CD14-positive monocyte (primary cell): ENCODE measurements at regions not wholly inside any gene's neighbourhood (a gene's known extent, or its start where the extent isn't known, plus 50 kb on each side); places are given as distances from the start of the nearest gene placed in this dataset.

Experiments used
- DNase-seq, 3 donors: peaks; one replicate each; pipeline ENCODE4 v3.0.0-alpha.2; 2011 to 2022
- H2AFZ ChIP-seq: 2 replicates; pipeline ENCODE4 v1.6.0; 2012; ENCODE audit warnings: mild to moderate bottlenecking, low read depth, low read length, inconsistent platforms; ENCODE audit not compliant: insufficient read depth, poor library complexity, severe bottlenecking
- H3K27ac ChIP-seq, 2 donors: 1 replicate in 1 of 2; 2 replicates in 1 of 2; pipeline ENCODE4 v1.5.1; 2012 to 2013; ENCODE audit warnings: low read length in 2 of 2, control low read depth in 1 of 2, inconsistent platforms in 1 of 2, low read depth in 1 of 2, mild to moderate bottlenecking in 1 of 2
- H3K27me3 ChIP-seq, 2 donors: one replicate each; pipeline versions ENCODE4 v1.6.0 to v1.6.1; 2011 to 2013; ENCODE audit warnings: low read length in 2 of 2; ENCODE audit not compliant: control insufficient read depth in 2 of 2, insufficient read depth in 2 of 2
- H3K36me3 ChIP-seq, 2 donors: replicated peaks in 1 of 2; 1 replicate in 1 of 2; 2 replicates in 1 of 2; pipeline versions ENCODE4 v1.5.1 to v1.6.1; 2012 to 2013; ENCODE audit warnings: low read length in 2 of 2, control low read depth in 1 of 2, inconsistent platforms in 1 of 2, mild to moderate bottlenecking in 1 of 2; ENCODE audit not compliant: insufficient read depth in 2 of 2, control insufficient read depth in 1 of 2
- H3K4me1 ChIP-seq, 2 donors: 1 replicate in 1 of 2; 2 replicates in 1 of 2; pipeline versions ENCODE4 v1.5.1 to v1.6.1; 2012 to 2013; ENCODE audit warnings: low read length in 2 of 2, control low read depth in 1 of 2, inconsistent platforms in 1 of 2, mild to moderate bottlenecking in 1 of 2, moderate library complexity in 1 of 2; ENCODE audit not compliant: insufficient read depth in 2 of 2, control insufficient read depth in 1 of 2
- H3K4me2 ChIP-seq: replicated peaks from 2 replicates; pipeline ENCODE3; 2012; ENCODE audit warnings: low read length, moderate library complexity, mild to moderate bottlenecking; ENCODE audit not compliant: poor library complexity, severe bottlenecking; ENCODE audit errors: extremely low read depth
- H3K4me3 ChIP-seq, 3 experiments: fragments of 200-600 bp in 1 of 3; sonication (generic) in 1 of 3; replicated peaks in 1 of 3; 1 replicate in 2 of 3; 2 replicates in 1 of 3; pipeline ENCODE4 v1.5.1; 2011 to 2013; ENCODE audit warnings: low read length in 3 of 3, mild to moderate bottlenecking in 3 of 3, control low read depth in 2 of 3, low read depth in 2 of 3, inconsistent platforms in 1 of 3, moderate library complexity in 1 of 3
- H3K79me2 ChIP-seq: 2 replicates; pipeline ENCODE4 v1.6.0; 2012; ENCODE audit warnings: mild to moderate bottlenecking, control low read depth, inconsistent platforms, low read length, moderate library complexity; ENCODE audit not compliant: insufficient read depth
- H3K9ac ChIP-seq: 2 replicates; pipeline ENCODE4 v1.6.0; 2017; ENCODE audit warnings: low read length, mild to moderate bottlenecking; ENCODE audit not compliant: insufficient read depth, poor library complexity, severe bottlenecking
- H3K9me3 ChIP-seq, 2 donors: replicated peaks in 1 of 2; 1 replicate in 1 of 2; 2 replicates in 1 of 2; pipeline versions ENCODE4 v1.5.1 to v1.6.1; 2012 to 2013; ENCODE audit warnings: low read length in 2 of 2, control low read depth in 1 of 2; ENCODE audit not compliant: control insufficient read depth in 1 of 2, insufficient read depth in 1 of 2
- H4K20me1 ChIP-seq: 2 replicates; pipeline ENCODE4 v1.6.0; 2012; ENCODE audit warnings: mild to moderate bottlenecking, low read length, control low read depth, moderate library complexity; ENCODE audit not compliant: insufficient read depth
- H3K27ac Mint-ChIP-seq, 7 donors: one replicate each; pipeline ENCODE4 v1.8.0; 2020; ENCODE audit warnings: mild to moderate bottlenecking in 7 of 7, mixed read lengths in 7 of 7, moderate library complexity in 6 of 7, inconsistent platforms in 2 of 7
- H3K27me3 Mint-ChIP-seq, 3 donors: one replicate each; pipeline ENCODE4 v1.8.0; 2021 to 2022; ENCODE audit warnings: low read depth in 3 of 3, mild to moderate bottlenecking in 3 of 3, mixed read lengths in 3 of 3, moderate library complexity in 3 of 3, inconsistent platforms in 1 of 3
- H3K36me3 Mint-ChIP-seq, 2 donors: one replicate each; pipeline ENCODE4 v1.8.0; 2020; ENCODE audit warnings: mixed read lengths in 2 of 2, inconsistent platforms in 1 of 2, mild to moderate bottlenecking in 1 of 2
- H3K4me1 Mint-ChIP-seq: one replicate; pipeline ENCODE4 v1.8.0; 2020; ENCODE audit warnings: mild to moderate bottlenecking, mixed read lengths
- H3K4me3 Mint-ChIP-seq, 2 donors: one replicate each; pipeline ENCODE4 v1.8.0; 2020; ENCODE audit warnings: mild to moderate bottlenecking in 2 of 2, mixed read lengths in 2 of 2, moderate library complexity in 1 of 2
- H3K9me3 Mint-ChIP-seq, 7 donors: one replicate each; pipeline ENCODE4 v1.8.0; 2020 to 2022; ENCODE audit warnings: mixed read lengths in 7 of 7, mild to moderate bottlenecking in 6 of 7, moderate library complexity in 6 of 7, inconsistent platforms in 2 of 7
- WGBS: methylation state at CpG from one replicate; pipeline ENCODE4 v1.1.5; 2013; ENCODE audit warnings: missing lambda C conversion rate; ENCODE audit not compliant: insufficient coverage; 5-methylcytosine and 5-hydroxymethylcytosine counted together
- intact Hi-C, 2 donors: fragments of 100-400 bp; cut with micrococcal nuclease; formaldehyde crosslinking; loops; one replicate each; pipeline versions ENCODE4 v1.15.0 to v1.15.1; 2023
- TF ChIP-seq, protein P1 (sequence below): fragments of 200-600 bp; IDR thresholded peaks from one replicate; pipeline ENCODE4 v1.8.0; 2022; ENCODE audit warnings: antibody characterized with exemption, mild to moderate bottlenecking

- Histone ChIP-seq H3K4me3 (no peak overlapping the region), H3K9ac (no peak overlapping the region), H3K9me3 (no peaks in the 10 kb centered on the region), H2AFZ (no peak overlapping the region), H3K4me2 (no peak overlapping the region), H3K36me3 (no peaks in the 10 kb centered on the region), H3K4me1 (peaks cover 9 to 10% of the 10 kb centered on the region in 2 donors), H4K20me1 (no peaks in the 10 kb centered on the region), H3K27me3 (peaks cover 0 to 8% of the 10 kb centered on the region in 2 donors), H3K79me2 (no peaks in the 10 kb centered on the region), H3K27ac (no peak overlapping the region)
- TF ChIP-seq, protein P1, sequence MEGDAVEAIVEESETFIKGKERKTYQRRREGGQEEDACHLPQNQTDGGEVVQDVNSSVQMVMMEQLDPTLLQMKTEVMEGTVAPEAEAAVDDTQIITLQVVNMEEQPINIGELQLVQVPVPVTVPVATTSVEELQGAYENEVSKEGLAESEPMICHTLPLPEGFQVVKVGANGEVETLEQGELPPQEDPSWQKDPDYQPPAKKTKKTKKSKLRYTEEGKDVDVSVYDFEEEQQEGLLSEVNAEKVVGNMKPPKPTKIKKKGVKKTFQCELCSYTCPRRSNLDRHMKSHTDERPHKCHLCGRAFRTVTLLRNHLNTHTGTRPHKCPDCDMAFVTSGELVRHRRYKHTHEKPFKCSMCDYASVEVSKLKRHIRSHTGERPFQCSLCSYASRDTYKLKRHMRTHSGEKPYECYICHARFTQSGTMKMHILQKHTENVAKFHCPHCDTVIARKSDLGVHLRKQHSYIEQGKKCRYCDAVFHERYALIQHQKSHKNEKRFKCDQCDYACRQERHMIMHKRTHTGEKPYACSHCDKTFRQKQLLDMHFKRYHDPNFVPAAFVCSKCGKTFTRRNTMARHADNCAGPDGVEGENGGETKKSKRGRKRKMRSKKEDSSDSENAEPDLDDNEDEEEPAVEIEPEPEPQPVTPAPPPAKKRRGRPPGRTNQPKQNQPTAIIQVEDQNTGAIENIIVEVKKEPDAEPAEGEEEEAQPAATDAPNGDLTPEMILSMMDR, result no peak
- DNase-seq, result no peak
- Mint-ChIP-seq H3K27me3 (peaks cover 17 to 21% (median 19%) of the 10 kb centered on the region in 3 donors), H3K36me3 (no peaks in the 10 kb centered on the region), H3K27ac (no peak overlapping the region), H3K4me1 (peaks cover 23% of the 10 kb centered on the region), H3K4me3 (no peak overlapping the region), H3K9me3 (no peaks in the 10 kb centered on the region)
- intact Hi-C loops, result no loop called here
- WGBS, result 95% methylated on average over 6 of the region's 6 CpGs
Observed at GRCh38 chr10:6737758-6738111, 157.7 kb upstream of the PRKCQ start.

GRCh38 chr10:6737080-6737641, 157.1 kb upstream of the PRKCQ start:
- Histone ChIP-seq H3K4me3 (no peak overlapping the region), H4K20me1 (no peaks in the 10 kb centered on the region), H3K9me3 (no peaks in the 10 kb centered on the region), H3K36me3 (no peaks in the 10 kb centered on the region), H3K4me1 (peaks cover 8 to 10% of the 10 kb centered on the region in 2 donors), H3K27me3 (peaks cover 0 to 8% of the 10 kb centered on the region in 2 donors), H3K79me2 (no peaks in the 10 kb centered on the region), H3K4me2 (no peak overlapping the region), H3K9ac (no peak overlapping the region), H3K27ac (no peak overlapping the region), H2AFZ (no peak overlapping the region)
- WGBS, result 57% methylated on average over 4 of the region's 9 CpGs
- H3K27ac Mint-ChIP-seq, result no peak overlapping the region
- H3K9me3 Mint-ChIP-seq, result no peaks in the 10 kb centered on the region
- peaks cover 17 to 21% (median 19%) of the 10 kb centered on the region in 3 donors for H3K27me3 Mint-ChIP-seq
- no peak for DNase-seq
- intact Hi-C loops, result no loop called here
- TF ChIP-seq, protein P1, result no peak
- peaks cover 19% of the 10 kb centered on the region for H3K4me1 Mint-ChIP-seq
- H3K36me3 Mint-ChIP-seq, result no peaks in the 10 kb centered on the region
- no peak overlapping the region for H3K4me3 Mint-ChIP-seq
